Smooth muscle cell (in vitro differentiated cells): ENCODE measurements at regions not wholly inside any gene's neighbourhood (a gene's known extent, or its start where the extent isn't known, plus 50 kb on each side); places are given as distances from the start of the nearest gene placed in this dataset.
"Not testable (repeated sequence)": the region's sequence is repeated elsewhere in the genome, so short reads cannot be mapped to it uniquely, and the experiment has no call there.

Experiments used
- DNase-seq: peaks from one replicate; lab custom pipeline; 2025; ENCODE audit not compliant: unreplicated experiment; lab: John Stamatoyannopoulos, UW
- H2AFZ ChIP-seq: fragments of 200-600 bp; sonication (generic); 2 replicates; pipeline ENCODE4 v1.6.0; 2016; ENCODE audit warnings: antibody characterized with exemption, low read depth, mild to moderate bottlenecking
- H3F3A ChIP-seq: fragments of 200-600 bp; sonication (generic); 2 replicates; pipeline ENCODE4 v1.6.0; 2017; ENCODE audit warnings: antibody characterized with exemption, low read depth
- H3K27ac ChIP-seq: fragments of 200-600 bp; sonication (generic); 2 replicates; pipeline ENCODE4 v1.5.1; 2016; ENCODE audit warnings: low read depth, mild to moderate bottlenecking
- H3K27me3 ChIP-seq: fragments of 200-600 bp; sonication (generic); 2 replicates; pipeline ENCODE4 v1.6.1; 2016; ENCODE audit warnings: low read depth, mild to moderate bottlenecking
- H3K36me3 ChIP-seq: fragments of 200-600 bp; sonication (generic); 2 replicates; pipeline ENCODE4 v1.5.1; 2016; ENCODE audit warnings: low read depth
- H3K4me1 ChIP-seq: fragments of 200-600 bp; sonication (generic); 2 replicates; pipeline ENCODE4 v1.5.1; 2016; ENCODE audit warnings: low read depth
- H3K4me2 ChIP-seq: fragments of 200-600 bp; sonication (generic); 2 replicates; pipeline ENCODE4 v1.6.0; 2016; ENCODE audit warnings: mild to moderate bottlenecking
- H3K4me3 ChIP-seq: fragments of 200-600 bp; sonication (generic); 2 replicates; pipeline ENCODE4 v1.5.1; 2016; ENCODE audit warnings: mild to moderate bottlenecking
- H3K79me2 ChIP-seq: fragments of 200-600 bp; sonication (generic); 2 replicates; pipeline ENCODE4 v1.6.0; 2016; ENCODE audit warnings: low read depth, mild to moderate bottlenecking
- H3K9ac ChIP-seq: fragments of 200-600 bp; sonication (generic); 2 replicates; pipeline ENCODE4 v1.6.0; 2016; ENCODE audit warnings: low read depth
- H3K9me3 ChIP-seq: fragments of 200-600 bp; sonication (generic); replicated peaks from 2 replicates; pipeline ENCODE4 v1.5.1; 2016; ENCODE audit warnings: low read depth
- H4K20me1 ChIP-seq: fragments of 200-600 bp; sonication (generic); 2 replicates; pipeline ENCODE4 v1.6.0; 2016; ENCODE audit warnings: low read depth
- WGBS: methylation state at CpG from one replicate; pipeline ENCODE4 v1.1.7; 2016; ENCODE audit warnings: low lambda C conversion rate; 5-methylcytosine and 5-hydroxymethylcytosine counted together
- TF ChIP-seq, protein P1 (sequence below): fragments of 200-600 bp; sonication (generic); IDR thresholded peaks from 2 replicates; pipeline ENCODE4 v1.5.1; 2017; ENCODE audit warnings: borderline replicate concordance, mild to moderate bottlenecking, antibody characterized with exemption; ENCODE audit not compliant: insufficient read depth, poor library complexity, severe bottlenecking

DNA sequence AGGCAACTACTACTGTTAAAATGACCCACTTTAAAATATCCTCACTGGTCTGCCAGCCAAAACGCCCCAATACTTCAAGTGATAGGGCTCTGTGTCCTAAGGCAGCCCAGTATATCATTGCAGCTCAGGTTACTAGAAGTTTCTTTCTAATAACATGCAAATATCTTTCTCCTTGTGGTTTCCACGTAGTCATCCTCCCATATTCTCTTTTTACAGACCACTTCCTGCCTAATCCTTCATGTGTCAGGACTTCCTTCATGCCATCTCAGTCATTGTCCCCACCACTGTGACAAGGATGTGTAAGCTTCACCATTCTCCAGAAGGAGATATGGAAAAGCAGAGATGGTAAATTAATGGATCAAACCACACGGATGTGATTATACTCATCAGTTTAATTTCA lies 813.7 kb downstream of the MAT2B start:
- no peaks in the 10 kb centered on the region for H3K79me2 ChIP-seq
- no peak for DNase-seq
- no peaks in the 10 kb centered on the region for H3K9me3 ChIP-seq
- TF ChIP-seq, protein P1, sequence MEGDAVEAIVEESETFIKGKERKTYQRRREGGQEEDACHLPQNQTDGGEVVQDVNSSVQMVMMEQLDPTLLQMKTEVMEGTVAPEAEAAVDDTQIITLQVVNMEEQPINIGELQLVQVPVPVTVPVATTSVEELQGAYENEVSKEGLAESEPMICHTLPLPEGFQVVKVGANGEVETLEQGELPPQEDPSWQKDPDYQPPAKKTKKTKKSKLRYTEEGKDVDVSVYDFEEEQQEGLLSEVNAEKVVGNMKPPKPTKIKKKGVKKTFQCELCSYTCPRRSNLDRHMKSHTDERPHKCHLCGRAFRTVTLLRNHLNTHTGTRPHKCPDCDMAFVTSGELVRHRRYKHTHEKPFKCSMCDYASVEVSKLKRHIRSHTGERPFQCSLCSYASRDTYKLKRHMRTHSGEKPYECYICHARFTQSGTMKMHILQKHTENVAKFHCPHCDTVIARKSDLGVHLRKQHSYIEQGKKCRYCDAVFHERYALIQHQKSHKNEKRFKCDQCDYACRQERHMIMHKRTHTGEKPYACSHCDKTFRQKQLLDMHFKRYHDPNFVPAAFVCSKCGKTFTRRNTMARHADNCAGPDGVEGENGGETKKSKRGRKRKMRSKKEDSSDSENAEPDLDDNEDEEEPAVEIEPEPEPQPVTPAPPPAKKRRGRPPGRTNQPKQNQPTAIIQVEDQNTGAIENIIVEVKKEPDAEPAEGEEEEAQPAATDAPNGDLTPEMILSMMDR, result no peak
- WGBS, result 88% methylated on average over 3 of the region's 3 CpGs
- H3K4me3 ChIP-seq, result no peak overlapping the region
- H3K4me2 ChIP-seq, result no peak overlapping the region
- H3K36me3 ChIP-seq, result no peaks in the 10 kb centered on the region
- no peaks in the 10 kb centered on the region for H3F3A ChIP-seq
- H3K27ac ChIP-seq, result no peak overlapping the region
- H2AFZ ChIP-seq, result no peak overlapping the region
- no peaks in the 10 kb centered on the region for H3K27me3 ChIP-seq
- no peaks in the 10 kb centered on the region for H4K20me1 ChIP-seq
- no peak overlapping the region for H3K9ac ChIP-seq
- H3K4me1 ChIP-seq, result no peaks in the 10 kb centered on the region

DNA sequence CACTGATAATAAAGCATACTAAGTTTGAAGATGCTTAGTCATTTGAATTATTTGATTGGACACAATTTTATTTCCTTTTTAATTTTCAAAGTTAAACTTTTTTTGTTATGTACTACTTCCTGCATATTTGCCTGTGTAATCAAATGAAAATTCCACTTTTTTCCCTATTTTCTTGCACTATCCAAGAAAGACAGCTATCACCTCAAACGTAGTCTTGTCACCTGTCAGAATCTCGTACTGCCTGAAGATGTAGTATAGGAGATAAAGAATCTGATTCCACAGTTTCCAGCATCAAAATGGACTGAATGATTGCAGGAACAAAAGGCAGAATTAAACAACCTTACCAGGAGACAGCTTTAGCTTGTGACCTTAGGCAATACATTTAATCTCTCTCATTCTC lies 818.8 kb downstream of the MAT2B start:
- WGBS, result 91% methylated on average over 2 of the region's 2 CpGs
- no peak overlapping the region for H3K4me3 ChIP-seq
- TF ChIP-seq, protein P1, result no peak

DNA sequence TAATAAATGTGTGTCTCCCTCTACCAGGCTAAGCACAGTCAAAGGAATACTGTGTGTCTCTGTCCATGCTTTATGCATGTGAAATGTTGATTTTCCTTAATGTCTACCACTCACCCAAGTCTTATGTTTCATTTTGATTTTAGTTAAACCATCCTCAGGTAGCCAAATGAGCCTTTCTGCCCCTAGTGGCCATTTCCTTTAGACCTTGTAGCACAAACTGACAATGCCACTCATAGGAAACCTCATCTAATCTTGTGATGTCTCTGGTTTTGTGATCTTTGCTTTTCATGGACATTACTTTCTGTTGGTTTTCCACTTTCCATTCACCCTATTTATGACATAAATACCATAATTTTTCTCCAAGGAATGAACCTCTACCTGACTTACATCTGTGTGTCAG lies 820.8 kb downstream of the MAT2B start:
- H3K27ac ChIP-seq, result no peak overlapping the region
- no peak for DNase-seq
- TF ChIP-seq, protein P1, result no peak
- H4K20me1 ChIP-seq, result no peaks in the 10 kb centered on the region
- no peaks in the 10 kb centered on the region for H3K9me3 ChIP-seq
- H3K4me2 ChIP-seq, result no peak overlapping the region
- H3K4me3 ChIP-seq, result no peak overlapping the region
- no peak overlapping the region for H2AFZ ChIP-seq
- no peaks in the 10 kb centered on the region for H3K79me2 ChIP-seq
- H3K27me3 ChIP-seq, result no peaks in the 10 kb centered on the region
- H3K4me1 ChIP-seq, result no peaks in the 10 kb centered on the region
- no peak overlapping the region for H3K9ac ChIP-seq
- H3K36me3 ChIP-seq, result no peaks in the 10 kb centered on the region
- no peaks in the 10 kb centered on the region for H3F3A ChIP-seq

More for the DNA sequence above, 818.8 kb downstream of the MAT2B start:
- Histone ChIP-seq H2AFZ (no peak overlapping the region), H3K9ac (no peak overlapping the region), H3K27me3 (no peaks in the 10 kb centered on the region), H3K27ac (no peak overlapping the region), H3K79me2 (no peaks in the 10 kb centered on the region), H3K9me3 (no peaks in the 10 kb centered on the region), H3K4me1 (no peaks in the 10 kb centered on the region), H3K36me3 (no peaks in the 10 kb centered on the region), H3F3A (no peaks in the 10 kb centered on the region), H4K20me1 (no peaks in the 10 kb centered on the region), H3K4me2 (no peak overlapping the region)
- DNase-seq, result no peak

DNA sequence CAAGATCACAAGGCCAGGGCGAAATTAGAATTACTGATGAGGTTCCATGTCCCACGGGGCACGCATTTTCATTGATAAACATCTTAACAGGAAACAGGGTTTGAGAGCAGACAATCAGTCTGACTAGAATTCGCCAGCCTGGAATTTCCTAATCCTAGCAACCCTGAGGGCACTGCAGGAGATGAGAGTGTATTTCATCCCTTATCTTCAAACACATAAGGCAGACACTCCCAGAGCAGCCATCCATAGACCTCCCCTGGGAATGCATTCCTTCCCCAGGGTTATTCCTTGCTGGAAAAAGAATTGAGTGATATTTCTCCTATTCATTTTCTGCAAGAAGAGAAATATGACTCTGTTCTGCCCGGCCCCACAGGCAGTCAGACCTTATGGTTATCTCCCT lies 821.7 kb downstream of the MAT2B start:
- not testable (repeated sequence) for H3K4me1 ChIP-seq, H3K9me3 ChIP-seq, H3K79me2 ChIP-seq, H3K9ac ChIP-seq, DNase-seq, H3K36me3 ChIP-seq, H2AFZ ChIP-seq, H4K20me1 ChIP-seq, H3K27me3 ChIP-seq, H3K27ac ChIP-seq, H3K4me2 ChIP-seq, H3K4me3 ChIP-seq, H3F3A ChIP-seq
- WGBS, result 71% methylated on average over 5 of the region's 5 CpGs
